HS-5 (cell line): ENCODE measurements at regions not wholly inside any gene's neighbourhood (a gene's known extent, or its start where the extent isn't known, plus 50 kb on each side); places are given as distances from the start of the nearest gene placed in this dataset.
A peak's percentile ranks its signal among the peaks of the same experiment; 100 is the strongest.

Source experiments
- DNase-seq: peaks from one replicate; pipeline ENCODE4 v3.0.0-alpha.2; 2012; ENCODE audit warnings: low read depth

DNA sequence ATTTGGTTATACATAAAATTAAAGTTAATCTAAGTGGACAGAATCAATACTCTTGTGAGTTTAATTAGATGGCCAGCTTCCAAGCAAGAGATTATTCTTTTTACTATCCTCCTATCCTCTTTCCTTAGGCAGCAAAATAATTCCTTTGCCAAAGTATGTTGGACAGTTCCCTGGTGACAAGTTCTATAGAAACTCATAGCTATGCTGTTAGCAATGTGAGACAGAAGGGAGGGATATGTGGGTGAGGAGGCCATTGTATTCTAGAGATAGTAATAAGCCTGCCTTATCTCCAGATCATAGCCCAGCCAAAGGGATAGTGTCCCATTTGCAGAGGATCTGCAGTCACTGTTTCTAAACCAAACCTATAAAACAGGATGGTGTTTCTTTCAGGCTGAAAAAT lies 181.6 kb upstream of the HDAC9 start:
- no peak for DNase-seq

DNA sequence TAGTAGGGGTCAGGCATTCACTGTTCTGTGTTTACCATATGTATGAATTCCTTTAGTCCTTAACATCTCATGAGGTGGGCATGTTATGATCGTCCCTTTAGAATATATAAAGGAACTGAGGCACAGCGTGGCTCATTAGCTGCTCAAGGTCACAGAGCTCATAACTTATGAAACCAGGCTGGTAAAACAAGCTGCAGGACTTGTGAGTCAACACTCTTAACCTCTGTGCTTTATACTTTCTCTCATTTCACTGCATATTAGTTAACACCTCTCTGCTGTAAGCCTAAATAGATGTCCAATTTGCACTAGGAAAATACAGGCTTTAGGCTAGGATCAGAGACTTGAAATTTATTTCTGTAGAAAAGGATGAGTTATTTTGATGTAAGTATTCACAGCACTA lies 180.3 kb upstream of the HDAC9 start:
- DNase-seq: no peak

DNA sequence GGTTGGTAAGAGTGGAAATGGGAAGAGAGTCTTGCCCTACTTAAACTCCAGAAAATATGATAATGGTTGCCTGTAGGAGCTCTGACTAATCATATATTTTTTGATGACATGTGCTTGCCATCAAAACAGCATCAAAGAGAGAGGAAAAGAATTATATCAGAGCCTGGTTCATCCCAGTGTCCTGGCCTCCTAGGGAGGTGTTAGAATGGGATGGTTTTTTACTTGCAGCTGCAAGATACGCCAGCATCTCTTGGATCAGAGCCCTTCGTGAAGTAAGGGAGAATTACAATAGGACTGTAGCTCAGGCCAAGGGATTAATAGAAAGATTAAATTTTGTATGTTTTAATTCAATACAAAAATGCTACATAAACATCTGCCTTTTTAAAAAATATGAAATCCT lies 177.6 kb upstream of the HDAC9 start:
- DNase-seq: no peak

DNA sequence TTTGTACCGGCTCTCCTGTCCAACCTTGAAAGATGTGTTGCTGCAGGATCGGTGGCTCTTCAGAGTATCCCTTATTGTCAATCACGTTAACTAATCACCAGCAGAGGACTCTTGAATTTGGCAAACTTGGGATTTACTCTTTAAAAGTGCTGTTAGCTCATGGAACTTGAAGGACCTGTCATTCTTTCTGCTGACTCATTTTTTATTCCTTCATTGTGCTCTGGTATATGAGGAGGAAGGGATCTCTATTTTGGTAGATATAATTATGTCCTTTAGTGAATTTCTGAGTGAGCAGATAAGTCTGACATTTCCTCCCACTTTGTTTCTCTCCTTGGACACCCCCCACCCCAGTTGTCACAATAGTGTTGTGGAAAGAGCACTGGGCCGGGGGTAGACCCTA lies 175.1 kb upstream of the HDAC9 start:
- DNase-seq: no peak

DNA sequence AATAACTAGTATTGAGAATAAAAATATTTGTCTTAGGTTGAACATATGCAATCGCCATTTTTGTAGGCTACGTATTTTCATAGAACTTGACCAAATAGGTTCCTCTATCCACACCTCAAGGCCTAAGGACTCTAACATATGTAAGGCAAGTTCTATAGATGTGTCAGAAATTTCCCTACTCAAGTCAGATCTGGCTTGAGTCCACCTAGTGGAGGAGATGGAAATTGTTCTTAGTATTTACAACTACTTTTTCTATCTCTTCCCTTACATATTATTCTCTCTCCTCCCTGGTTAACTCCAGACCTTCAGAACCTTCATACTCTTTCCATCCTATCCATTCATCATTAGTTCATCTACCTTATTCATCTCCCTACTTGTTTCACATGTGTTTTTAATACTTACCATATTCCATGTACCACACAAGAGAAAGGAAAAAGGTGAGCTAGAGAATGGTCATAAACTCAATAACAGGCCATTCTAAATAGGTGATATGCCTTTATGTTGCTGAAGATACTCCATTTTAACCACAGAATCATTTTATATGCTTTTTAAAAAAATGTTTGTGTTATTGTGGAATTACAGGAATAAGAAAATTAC lies 174.5 kb upstream of the HDAC9 start:
- DNase-seq: peak; percentile 29

DNA sequence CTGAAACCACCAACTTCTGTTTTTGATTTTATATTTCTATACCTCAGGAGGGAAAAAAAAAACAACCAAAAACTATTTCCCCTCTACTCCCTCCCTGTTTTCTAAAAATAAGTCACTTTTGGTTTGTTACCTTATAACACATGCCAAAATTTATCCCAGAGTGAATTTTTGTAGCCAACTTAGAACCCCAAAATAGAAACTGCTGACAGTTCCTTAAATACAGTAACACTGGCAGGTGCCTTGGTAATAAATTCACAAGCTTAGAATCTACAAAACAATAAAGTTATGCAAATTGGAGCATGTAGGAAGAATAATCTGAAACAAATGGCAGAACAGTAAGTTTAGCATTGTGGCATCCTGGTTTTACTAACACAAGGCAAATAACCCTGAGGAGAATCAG lies 165.0 kb upstream of the HDAC9 start:
- no peak for DNase-seq

DNA sequence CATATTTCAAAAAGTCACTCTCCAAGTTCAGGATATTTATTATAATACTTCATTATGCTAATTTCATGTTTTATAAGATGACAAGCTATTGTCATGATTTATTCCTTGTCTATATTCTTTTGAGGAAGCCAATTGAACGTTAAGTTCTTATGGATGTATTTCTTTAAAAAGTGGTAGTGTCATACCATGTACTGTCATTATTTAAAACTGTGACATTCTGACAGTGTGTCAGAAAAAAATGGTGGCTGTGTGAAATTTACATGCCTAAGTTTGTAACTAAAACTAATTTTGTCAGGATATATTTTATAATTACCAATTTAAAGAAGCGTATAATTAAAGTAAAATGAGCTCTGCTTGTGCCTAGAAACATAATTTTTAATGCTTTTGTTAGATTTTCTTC lies 158.9 kb upstream of the HDAC9 start:
- DNase-seq: no peak

DNA sequence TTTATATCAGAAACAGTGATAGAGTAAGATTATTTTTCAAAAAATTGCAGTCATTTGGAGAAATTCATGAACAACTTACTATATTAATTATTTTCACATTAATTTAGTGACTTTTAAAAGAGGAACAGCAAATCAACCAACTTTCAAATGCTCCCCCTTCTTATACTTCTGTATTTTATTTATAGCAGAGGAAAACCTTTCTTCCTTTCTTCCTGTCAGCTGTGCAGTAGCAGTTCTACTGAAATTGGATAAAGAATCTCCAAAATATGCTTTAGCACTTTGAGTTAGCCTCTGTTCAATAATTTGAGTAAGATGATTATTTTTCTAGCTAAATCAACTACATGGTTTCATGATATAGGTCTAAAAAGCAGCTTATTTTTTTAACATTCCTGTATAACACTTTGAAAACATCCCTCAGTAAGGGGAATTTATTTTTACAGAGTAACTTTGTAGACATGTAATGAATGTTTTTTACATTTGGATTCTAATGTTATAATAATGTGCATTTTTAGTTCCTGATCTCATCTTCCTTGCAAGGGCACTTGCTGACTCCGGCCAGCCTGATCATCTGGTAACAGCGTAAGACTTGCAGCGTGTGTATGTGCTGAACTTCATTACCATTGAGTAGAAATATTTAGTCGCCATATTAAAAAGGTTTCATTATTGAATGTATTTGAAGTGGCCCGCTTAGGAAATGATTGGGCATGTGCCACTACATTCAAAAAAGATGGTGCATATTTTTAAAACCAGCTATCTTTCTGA lies 158.3 kb upstream of the HDAC9 start:
- DNase-seq: no peak

DNA sequence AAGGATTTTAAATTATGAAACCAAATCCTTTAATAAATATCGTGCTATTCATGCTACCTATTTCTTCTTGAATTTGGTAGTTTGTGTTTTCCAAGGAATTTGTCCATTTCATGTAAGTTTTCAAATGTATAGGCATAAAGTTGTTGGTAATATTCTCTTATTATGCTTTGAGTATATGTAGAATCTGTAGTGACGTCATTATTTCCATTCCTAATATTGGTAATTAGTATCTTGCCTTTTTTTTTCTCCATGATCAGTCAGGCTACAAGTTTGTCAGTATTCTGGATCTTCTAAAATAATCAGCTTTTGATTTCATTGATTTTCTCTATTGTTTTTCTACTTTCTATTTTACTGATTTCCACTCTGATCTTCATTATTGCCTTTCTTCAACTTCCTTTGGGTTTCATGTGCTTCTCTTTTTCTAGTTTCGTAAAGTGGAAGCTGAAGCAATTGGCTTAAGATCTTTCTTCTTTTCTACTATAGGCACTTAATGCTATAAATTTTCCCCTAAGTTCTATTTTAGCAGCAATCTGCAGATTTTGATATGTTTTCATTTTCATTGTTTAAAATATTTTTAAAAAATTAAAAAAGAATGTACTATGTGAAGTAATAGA lies 156.5 kb upstream of the HDAC9 start:
- no peak for DNase-seq

DNA sequence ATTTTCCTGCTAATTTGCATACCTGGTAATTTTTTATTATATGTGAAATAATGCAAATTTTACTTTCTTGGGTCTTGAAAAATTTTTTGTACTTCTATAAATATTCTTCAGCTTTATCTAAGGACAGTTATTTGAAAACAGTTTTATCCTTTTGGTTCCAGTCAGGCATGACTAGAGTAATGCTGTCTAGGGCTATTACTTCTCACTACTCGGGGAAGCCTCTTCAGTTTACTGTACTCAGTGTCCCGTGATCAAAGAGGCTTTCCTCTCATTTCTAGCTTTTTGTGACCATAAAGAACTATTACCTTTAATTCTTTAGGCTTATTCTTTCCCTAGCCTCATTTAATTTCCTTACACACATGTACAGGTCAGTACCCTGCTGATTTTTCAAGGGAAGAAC lies 153.8 kb upstream of the HDAC9 start:
- DNase-seq: no peak

DNA sequence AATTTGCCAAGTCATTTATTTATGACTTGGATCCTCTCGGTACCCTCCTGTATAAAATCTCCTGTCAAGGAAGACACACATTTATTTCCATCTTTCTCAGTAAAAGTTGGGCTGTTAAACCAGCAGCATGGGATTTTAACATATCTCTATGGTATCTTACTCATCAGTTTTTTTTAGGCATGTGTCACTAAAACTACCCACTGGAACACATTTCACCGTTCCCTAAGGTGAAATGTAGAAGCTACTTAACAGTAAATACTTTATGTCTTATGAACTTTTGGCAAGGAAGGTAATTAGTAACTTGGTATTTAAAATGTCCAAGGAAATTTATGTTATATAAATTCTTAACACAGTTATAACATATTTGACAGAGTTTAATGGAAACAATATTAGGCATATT lies 152.5 kb upstream of the HDAC9 start:
- DNase-seq: no peak

DNA sequence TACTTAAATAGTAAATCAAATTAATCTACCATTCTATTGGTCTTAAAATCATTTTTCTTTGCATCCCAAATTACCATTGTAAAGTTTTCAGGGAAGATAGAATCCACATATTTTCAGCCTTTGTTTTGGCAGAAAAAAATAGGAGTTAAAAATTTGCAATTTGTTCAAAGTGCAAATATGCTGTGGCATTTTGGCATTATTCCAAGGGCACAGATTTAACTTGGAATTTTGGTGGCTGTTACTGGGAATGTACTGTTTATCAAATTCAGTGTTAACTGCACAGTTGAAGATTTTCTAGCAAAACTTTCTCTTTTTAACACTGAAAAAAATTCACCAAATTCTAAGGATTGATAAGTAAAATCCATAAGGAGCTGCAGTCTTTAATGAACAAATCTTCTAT lies 151.0 kb upstream of the HDAC9 start:
- DNase-seq: no peak

DNA sequence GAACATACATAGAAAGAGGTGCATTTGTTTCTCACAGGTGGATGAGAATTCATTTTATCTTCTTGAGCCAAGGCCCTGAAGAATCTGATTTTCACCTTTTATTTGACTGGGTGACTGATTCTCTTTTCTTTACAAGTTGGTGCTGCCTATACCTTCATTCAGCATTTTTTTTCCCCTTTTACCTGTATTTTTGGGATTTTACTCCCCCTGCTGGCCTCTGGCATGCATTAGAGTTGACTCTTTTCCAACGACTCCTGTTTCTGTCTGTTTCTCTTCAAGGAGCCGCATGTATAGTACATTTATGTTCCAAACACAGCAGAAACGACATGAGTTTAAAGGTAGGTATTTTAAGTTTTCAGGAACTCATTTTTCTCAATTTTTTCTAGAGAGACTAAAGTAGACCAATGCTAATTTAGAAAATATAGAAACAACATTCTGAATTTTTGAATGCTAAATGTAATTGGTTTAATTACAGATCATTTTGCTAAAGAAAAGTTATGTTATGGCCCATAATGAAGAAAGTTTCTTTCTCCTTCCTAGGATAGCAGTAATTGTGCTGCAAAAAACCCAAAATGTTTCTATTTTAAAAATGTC lies 149.8 kb upstream of the HDAC9 start:
- peak; percentile 42 for DNase-seq

DNA sequence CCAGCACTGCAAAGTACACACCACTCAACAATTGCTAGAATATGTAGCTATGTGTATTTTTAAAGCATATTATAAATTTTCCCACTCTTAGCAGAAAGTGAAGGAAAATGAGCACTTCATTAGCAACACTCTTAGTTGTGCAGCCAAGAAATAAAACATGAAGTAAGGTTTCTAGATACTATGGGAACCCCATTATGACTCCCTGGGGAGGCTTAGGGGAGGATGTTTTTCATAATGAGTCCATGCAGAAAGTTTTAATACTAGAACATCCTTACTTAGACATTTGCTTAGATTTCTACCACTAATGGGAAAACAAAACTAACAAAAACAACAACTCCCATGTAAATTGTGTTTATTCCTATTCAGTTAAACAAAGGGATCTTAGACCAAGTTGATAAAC lies 148.4 kb upstream of the HDAC9 start:
- DNase-seq: no peak

DNA sequence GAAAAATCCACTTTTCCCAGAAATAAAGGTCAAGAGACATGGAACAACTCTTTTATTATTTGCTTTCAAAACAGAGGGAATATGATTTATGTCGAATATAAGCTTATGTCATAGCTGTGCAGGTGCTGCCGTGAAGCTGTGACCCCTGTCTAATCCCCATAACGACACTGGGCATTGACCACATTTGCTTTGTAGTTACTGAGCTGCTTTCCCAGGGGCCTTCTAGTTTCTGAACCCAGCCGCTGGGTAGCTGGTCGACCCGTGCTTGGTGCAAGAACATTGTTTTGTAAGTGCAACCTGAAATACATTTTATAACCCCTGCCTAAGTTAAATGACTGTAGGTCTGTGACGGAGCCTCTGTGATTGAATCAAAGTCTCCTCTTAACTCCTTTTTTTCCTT lies 144.9 kb upstream of the HDAC9 start:
- no peak for DNase-seq

DNA sequence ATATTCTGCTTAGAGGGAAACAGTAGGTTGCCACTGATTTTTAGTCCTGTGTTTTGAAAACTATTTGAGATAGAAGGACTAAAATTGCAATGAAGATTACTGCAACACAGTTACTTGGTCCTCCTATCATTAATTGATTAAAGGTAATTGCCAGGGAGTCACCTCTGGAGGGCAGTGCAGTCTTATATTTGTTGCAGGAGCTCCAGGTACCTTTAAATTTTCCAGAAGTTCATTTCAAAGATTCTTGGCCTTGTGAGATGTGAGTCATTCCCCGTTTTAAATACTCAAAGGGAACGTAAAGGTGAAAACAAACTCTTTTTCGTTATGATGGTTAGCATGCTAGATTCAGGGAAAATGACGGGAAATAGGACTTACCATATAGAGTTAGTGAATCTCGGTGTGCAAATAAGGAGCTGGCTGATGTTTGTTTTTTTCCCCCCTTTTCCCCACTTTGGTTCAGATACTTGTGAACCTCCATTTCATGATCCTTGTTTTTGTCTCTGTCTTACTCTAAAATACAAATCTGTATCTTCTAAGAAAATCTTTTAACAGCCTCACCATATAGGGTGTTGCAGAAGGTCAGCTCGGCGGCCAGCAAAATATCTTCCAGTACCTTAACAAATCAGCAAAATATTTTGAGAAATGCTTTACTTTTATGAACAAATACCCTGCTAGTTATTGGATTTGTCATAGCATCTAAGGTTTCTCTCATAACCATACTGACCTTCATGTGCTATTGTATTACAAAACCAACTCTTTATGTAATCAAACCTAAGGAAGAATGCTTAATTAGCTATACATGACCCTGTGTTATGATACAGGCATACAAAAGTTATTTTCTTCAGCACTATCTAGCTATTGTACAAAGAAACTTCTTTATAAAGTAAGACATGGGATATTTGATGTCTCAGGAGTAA lies 143.0 kb upstream of the HDAC9 start:
- DNase-seq: peak; percentile 56

DNA sequence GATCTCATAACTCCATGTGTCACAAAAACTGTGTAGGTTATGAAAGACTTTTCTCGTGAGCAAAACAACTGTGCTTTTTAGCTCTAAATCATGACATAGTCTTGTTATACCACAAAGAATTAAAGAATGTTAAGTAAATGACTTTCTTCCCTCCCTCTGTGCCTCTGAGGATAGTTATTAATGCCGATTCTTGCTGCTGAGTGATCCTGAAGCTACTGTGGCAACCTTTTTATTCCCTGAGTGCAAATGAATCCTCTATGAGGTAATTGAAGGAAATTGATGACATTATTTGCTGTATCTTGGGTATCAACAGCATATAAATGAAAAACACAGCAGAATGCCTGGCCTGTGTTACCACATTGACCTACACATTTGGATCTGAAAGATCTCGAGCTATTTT lies 142.2 kb upstream of the HDAC9 start:
- DNase-seq: no peak

DNA sequence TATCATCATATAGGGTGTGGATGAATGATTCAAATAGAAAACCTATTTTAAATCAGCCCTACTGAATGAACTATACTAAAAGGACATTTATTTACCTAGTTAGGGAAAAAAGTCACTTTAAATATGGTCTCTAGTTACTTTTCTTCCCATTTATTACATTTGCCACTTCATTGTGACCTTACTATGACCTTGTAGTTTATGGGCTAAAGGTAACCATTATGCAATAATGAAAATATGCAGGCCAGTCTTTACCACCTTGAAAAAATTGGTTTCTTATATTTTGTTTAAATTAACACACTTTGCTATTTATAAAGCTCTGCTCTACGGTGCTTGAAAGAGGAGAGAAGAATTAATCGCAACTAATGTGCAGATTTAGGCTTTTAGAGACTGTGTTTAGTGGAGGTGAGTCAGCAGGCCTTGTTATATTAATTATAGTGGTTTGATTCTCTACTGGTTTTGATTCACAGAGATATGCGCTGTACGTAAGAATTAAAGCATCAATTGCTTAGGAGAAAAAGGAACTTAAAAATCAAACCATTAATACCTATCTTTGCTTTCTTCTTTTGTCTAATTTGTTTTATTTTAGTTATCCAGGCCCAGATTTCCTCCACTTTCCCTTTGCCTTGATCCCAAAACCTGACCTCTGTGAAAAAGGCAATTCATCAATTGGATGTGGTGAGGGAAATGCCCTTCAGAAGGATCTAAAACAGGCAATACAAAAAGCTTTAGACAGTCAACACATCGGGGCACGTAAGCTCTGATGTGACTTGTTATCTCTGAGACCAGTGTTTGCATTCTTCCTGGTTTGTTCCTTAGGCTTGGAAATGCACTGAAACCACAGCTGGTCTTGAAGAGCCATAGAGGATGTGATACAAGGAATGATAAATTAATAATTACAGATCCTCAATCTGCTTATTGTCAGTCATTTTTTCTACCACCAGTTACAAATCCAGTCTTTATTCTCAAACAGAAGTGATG lies 141.2 kb upstream of the HDAC9 start:
- DNase-seq: no peak

DNA sequence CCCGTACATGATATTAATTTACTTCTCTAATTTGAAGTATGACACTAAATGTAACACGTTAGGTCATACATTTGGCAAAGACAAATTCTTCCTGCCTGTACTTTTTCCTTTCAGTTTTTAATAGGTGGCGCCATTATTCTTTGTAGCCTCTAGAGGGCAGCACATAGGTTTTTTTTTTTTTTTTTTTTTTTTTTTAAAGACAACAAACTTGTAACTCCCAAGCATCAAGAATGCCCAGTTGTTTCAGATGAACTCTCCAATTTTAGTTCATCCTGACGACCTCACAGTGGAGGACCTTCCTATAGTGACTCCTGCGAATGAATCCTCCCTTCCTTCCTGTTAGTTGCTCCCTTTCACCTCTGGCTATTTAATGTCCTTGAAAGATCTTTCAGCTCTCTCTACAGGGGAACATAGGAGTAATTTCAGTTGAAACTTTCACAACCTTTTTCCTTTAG lies 139.3 kb upstream of the HDAC9 start:
- DNase-seq: peak; percentile 34

DNA sequence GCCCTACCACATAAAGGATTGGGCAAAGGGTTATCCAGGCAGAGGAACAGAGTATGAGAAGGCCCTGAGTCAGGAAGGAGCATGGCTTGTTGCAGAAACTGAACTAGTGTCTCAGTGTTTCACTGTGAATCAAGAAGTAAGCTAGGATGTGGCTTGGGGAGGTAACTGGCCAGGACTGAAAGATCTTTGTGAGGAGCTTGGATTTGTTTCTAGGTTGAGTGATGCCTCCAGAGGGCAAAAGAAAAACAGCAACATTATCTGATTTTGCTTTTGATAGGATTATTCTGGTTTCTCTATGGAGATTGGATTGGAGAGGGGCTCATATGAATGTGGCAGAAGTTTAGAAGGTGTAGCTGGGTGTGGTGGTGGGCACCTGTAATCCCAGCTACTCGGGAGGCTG lies 137.9 kb upstream of the HDAC9 start:
- DNase-seq: no peak

DNA sequence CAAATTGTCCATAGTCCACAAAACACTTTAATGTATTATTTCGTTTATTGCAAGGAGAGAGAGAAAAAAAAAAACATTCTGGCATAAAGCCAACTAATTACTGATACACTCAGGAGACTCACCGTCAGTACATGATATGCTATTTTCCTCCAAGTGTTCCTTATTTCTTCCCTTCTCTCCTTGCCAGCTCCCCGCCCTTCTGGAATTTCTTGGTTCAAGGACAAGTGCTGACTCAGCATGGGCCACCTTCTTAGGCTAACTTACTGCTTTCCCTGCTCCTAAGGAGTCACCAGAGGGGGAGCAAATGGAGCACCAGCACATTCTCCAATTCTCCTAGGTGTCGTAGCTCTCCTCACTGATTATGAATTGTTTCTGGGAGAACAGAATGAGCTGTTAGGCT lies 133.8 kb upstream of the HDAC9 start:
- no peak for DNase-seq
